HG03135 (cell line): ENCODE measurements at regions not wholly inside any gene's neighbourhood (a gene's known extent, or its start where the extent isn't known, plus 50 kb on each side); places are given as distances from the start of the nearest gene placed in this dataset.
"Not testable (repeated sequence)": the region's sequence is repeated elsewhere in the genome, so short reads cannot be mapped to it uniquely, and the experiment has no call there.

Experiments used
- ATAC-seq: cut with Tn5 transposase; IDR thresholded peaks from one replicate; pipeline ENCODE4 v1.9.1; 2021; ENCODE audit warnings: mild to moderate bottlenecking, moderate library complexity; ENCODE audit not compliant: unreplicated experiment

DNA sequence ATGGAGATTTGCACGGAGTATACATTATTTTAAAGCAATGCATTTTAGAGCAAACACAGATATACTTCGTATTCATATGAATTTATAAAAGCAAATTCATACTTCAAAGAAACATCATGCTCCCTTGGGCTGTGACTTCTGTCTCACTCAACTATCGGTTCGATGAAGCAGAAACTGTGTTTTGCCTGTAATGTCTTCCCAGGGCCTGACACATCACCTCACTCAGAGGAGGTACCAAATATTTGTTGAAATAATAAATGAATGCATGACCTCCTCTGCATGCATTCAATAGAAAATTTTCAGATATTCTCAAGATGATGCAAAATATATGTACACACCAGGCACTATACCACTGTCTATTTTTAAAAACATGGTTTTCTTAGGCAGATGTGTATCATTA is 432.7 kb downstream of the EFNB2 start:
- ATAC-seq: no peak

DNA sequence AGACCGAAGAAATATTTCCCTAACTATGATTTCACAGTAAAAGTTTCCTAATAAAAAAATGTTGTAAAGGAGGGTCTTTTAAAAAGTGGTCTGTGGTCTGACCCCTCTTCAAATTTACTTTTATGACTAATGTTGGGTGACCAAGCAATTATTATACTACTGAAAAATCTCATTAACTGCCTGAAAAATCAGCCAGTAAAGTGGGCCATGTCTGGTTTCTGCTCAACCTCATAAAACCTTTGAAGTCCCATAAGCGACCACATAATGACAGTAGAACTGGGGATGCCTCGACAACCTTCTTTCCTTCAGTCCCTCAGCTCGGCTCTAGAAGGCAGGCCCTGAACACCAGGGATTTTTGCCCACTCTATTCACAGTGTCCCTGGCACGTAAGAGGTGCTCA is 434.3 kb downstream of the EFNB2 start:
- no peak for ATAC-seq

DNA sequence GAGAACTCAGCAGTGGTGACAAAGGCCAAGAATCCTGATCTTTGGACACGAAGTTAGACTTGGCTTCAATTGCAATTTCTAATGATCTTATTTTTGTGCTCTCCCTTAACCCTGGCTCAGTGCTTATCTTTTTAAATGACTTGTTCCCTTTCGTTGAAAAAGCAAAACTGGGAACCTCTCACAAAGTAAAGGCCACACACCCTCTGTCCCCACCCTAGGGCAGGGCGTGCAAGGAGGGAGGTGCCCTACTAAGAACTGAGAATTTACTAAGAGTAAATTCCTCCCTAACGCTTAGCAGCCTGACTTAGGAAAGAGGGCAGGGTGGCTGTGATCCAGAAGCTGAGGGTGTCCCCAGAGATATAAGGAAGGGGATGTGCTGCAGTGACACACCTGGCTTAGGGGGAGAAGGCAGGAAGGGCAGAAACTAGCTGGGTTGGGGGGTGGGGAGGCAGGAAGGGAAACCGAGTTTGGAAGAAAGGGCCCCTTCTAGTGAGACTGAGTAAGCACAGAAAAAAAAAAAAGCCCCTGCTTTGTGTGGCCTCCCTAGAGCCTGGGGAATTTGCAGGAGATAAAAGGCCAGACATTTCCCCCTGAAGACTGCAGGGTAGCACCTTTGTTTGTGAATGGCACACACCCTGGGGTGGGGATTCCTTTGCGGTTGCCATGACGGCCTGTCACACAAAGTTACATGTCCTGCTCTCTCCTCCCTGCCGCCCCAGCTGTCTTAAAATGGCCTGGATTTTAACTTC is 435.1 kb downstream of the EFNB2 start:
- ATAC-seq: no peak

DNA sequence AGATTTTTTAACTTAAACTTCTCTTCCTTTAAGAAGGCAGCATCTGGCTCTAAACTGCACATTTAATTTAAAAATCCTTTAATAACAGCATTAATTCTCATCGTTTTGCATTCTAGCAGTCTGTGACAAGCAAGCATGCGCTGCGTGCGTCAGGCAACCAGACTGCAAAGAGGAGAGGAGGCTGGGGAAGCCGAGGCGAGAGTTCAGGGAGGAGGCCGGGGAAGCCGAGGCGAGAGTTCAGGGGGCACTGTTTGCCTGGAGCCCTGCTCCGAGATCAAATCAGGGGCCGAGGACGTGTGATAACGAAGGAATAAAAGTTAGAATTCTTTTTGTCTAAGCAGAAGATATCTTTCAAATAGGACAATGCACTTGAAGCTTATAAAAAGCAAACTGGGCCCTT is 435.7 kb downstream of the EFNB2 start:
- no peak for ATAC-seq

DNA sequence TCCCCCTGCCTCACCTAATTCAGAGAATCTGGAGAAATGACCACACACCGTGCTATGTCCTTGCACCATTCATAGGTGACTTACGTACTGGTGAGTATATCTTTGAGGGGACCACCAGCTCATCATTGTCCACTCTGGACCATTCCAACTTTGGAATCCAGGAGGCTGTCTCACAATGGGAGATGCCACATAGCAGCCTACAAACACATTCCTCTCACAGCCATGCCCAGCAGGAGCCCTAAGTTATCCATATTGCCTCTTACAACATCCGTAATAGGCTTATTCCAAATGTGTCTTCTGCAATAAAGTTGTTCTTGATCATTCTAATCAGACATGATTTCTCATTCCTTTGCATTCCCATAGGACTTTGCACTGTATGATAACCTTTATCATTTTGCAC is 436.7 kb downstream of the EFNB2 start:
- ATAC-seq: no peak

GRCh38 chr13:106096661-106097092 is 438.8 kb downstream of the EFNB2 start:
- no peak for ATAC-seq

DNA sequence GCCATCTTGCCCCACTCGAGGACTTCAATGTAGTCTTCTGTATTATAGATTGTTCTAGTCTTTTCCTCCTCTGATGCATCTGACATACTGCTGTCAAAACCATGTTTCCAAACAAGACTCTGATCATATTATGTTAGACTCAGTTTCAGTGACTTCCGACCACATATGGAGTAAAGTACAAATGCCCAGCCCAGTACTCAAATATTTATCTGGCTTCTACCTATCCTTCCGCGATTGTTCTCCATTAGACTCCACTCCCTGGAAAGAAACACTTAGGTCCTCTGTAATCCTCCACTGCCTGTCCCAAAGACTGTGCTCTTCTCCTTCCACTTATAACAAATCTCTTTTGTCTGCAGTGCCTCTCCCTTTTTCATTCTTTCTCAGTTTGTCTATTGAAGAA is 439.5 kb downstream of the EFNB2 start:
- ATAC-seq: no peak

GRCh38 chr13:106095406-106095805 is 440.1 kb downstream of the EFNB2 start:
- ATAC-seq: no peak

DNA sequence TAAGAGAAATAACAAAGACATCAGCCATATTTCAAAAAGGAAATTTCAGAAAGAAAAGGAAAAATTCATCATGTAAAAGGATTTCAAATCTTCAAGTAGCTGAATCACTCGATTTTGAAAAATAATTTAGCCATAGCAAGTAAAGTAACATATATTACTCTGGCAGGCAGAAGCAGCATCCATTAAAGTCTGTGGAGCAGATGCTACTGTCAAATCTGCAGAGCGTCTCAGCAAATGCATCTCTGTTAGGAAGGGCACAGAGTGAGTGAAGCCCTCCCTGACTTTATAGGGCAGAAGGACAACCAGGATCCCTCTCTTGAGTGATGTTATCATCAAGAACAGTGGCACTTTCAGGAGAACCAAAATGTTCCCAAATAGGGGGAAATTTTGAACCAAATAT is 445.5 kb downstream of the EFNB2 start:
- ATAC-seq: no peak

GRCh38 chr13:106089261-106089980 is 446.0 kb downstream of the EFNB2 start:
- no peak for ATAC-seq

DNA sequence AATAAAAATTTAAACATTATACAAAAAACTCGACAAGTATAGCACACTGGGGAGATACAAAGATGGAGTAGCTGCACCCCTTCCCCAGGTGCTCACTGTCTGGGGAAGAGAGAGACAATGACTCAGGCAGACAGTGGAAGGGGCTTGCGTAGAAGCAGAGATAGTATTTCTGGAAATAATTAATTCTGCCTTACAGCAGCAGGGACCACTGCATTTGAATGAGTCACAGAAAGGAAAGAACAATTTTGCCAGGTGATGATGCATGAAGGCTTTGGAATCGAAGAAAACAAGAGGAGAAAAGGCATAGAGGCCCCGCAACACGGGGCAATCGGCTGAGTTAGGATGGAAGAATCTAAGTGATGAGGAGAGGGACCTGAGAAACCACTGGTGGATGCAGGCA is 447.4 kb downstream of the EFNB2 start:
- no peak for ATAC-seq

DNA sequence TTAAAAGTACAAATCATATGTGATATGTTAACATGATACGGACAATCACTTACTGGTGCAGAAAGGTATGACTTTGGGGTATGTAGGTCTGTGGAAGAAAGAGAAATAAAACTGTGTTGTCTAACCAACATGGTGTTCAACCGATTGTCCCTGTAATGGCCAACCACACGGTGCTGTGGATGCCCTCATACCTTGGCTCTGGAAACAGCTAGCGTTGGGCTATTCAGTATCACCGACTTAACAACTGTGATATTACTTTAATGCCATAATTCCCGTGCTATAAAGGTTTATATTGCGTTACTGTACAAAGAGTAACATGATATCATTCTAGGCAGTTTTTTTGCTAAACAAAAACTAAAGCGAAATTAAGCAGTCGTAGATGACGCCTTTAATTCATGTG is 448.3 kb downstream of the EFNB2 start:
- ATAC-seq: no peak

GRCh38 chr13:106083620-106084350 is 451.7 kb downstream of the EFNB2 start:
- no peak for ATAC-seq

GRCh38 chr13:106081221-106081620 is 454.2 kb downstream of the EFNB2 start:
- not testable (repeated sequence) for ATAC-seq

- ATAC-seq: no peak
These were observed 457.3 kb downstream of the EFNB2 start for GRCh38 chr13:106078191-106078590.

GRCh38 chr13:106077017-106077416 is 458.4 kb downstream of the EFNB2 start:
- ATAC-seq: no peak

DNA sequence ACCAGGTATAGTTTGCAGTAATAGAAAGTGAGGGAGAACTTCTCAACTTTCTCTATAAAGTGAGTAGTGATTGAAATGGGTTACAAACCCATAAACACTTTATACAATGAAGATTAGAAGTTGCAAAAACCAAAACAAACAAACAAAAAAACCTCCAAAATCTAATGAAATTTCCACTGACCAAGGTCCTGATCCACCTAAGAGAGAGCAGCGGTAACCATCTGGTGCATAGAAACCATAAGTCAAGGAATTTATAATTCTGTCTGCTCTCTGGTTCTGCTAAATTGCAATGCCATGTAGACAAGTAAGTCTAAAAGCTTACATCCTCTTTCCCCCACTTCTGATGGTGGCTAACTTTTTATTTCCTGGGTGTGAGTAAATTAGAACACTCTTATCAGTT is 463.4 kb downstream of the EFNB2 start:
- no peak for ATAC-seq

DNA sequence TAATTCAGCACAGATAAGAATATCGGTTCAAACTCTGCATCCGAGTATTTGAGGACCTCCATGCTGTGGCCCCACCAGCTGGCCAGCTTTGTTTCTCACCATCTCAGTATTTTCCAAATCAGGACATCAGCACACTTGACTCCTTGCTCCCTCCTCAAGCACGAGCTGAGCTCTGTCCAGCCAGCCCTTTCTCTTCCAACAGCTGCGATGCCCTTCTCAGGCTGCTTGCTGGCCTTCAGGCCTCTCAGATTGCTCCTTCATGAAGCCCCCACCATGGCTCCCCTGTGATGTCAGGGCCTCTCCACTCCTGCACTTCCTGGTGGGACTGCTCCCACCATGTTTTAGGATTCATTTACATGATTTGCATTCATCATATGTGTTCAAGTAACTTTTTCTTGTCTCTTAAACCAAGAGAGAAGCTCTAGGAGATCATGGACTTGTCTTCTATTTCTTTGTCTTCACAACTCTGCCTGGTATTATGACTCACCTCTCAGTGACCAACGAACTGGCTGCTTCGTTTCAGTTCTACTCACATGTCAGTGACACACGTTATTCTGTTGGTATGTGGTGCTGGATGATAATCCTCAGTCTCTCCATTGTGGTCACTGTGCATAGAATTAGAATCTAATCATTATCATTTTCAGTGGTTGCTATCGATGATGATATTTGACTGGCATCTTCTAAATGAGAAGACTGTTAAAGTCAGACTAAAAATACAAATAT is 471.7 kb downstream of the EFNB2 start:
- ATAC-seq: no peak

- ATAC-seq: no peak
These were observed 473.7 kb downstream of the EFNB2 start for GRCh38 chr13:106061781-106062180.

- no peak for ATAC-seq
These were observed 478.6 kb downstream of the EFNB2 start for GRCh38 chr13:106056851-106057250.

DNA sequence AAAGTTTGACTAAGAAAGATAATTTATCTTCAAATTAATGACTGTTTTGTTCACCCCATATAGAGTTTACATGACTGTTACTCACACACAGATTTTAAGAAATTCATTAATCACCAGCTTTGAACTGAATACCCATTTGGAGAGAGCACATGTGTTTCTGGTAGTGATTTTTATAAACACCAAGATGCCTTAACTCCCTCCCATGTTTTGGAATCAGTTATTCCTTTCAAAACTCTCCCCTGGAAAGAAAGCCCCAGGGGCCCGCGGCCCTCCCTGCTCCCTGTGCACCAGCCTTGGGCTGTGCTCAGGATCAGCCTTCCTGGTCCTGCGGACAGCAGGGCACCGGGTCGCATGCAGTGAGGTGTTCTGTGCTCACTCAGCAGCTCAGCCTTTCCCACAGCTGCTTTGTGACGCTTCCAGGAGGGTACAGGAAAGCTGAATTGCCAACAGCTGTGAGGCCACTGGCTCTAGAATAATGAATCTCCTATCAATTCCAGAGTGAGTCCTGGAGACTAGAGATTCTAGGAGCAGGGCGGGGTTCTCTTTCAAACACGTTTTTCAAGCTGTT is 483.2 kb downstream of the EFNB2 start:
- no peak for ATAC-seq
